ENCODE measurements at regions not wholly inside any gene's neighbourhood (a gene's known extent, or its start where the extent isn't known, plus 50 kb on each side); places are given as distances from the start of the nearest gene placed in this dataset.
"Not testable (repeated sequence)": the region's sequence is repeated elsewhere in the genome, so short reads cannot be mapped to it uniquely, and the experiment has no call there.

GRCh38 chr14:80017795-80018194, 193.5 kb downstream of the DIO2 start:
- Histone ChIP-seq H3K4me2 (no peak overlapping the region), H3K27me3 (no peaks in the 10 kb centered on the region), H3K36me3 (no peaks in the 10 kb centered on the region), H3K9me3 (peaks cover 3% of the 10 kb centered on the region; the same call in 1 of the 2 replicates), H3K27ac (no peak overlapping the region), H3K4me1 (no peaks in the 10 kb centered on the region), H3K4me3 (no peak overlapping the region), H4K20me1 (no peaks in the 10 kb centered on the region), H3K9ac (no peak overlapping the region)
- TF ChIP-seq Cebpa-rat (IDR thresholded peaks at IDR 0.05), result no peak

GRCh38 chr14:80010245-80010644, 201.1 kb downstream of the DIO2 start:
- H3K9me3 ChIP-seq, H3K4me1 ChIP-seq, H3K4me2 ChIP-seq, H3K9ac ChIP-seq, H3K27me3 ChIP-seq, H4K20me1 ChIP-seq, H3K27ac ChIP-seq, H3K4me3 ChIP-seq, H3K36me3 ChIP-seq: not testable (repeated sequence)

- TF ChIP-seq Cebpa-rat (IDR thresholded peaks at IDR 0.05), result no peak
- Histone ChIP-seq H3K36me3 (no peaks in the 10 kb centered on the region), H3K27me3 (no peaks in the 10 kb centered on the region), H4K20me1 (no peaks in the 10 kb centered on the region), H3K4me2 (no peak overlapping the region), H3K9me3 (no peaks in the 10 kb centered on the region), H3K9ac (no peak overlapping the region), H3K4me1 (peaks cover under 1% of the 10 kb centered on the region; the same call in 1 of the 2 replicates), H3K27ac (no peak overlapping the region), H3K4me3 (no peak overlapping the region)
Observed at GRCh38 chr14:80005561-80005960, 205.7 kb downstream of the DIO2 start.

GRCh38 chr14:80004871-80005270, 206.4 kb downstream of the DIO2 start:
- no peak overlapping the region for H3K9ac ChIP-seq
- no peak overlapping the region for H3K4me2 ChIP-seq
- no peak overlapping the region for H3K4me3 ChIP-seq
- no peaks in the 10 kb centered on the region for H4K20me1 ChIP-seq
- no peak for TF ChIP-seq Cebpa-rat (IDR thresholded peaks at IDR 0.05)
- no peak overlapping the region for H3K27ac ChIP-seq
- H3K9me3 ChIP-seq, result no peaks in the 10 kb centered on the region
- H3K4me1 ChIP-seq, result peaks cover 7% of the 10 kb centered on the region; the same call in 1 of the 2 replicates
- H3K27me3 ChIP-seq, result no peaks in the 10 kb centered on the region
- no peaks in the 10 kb centered on the region for H3K36me3 ChIP-seq

GRCh38 chr14:80003138-80003537, 208.2 kb downstream of the DIO2 start:
- peaks cover 7% of the 10 kb centered on the region; the same call in 1 of the 2 replicates for H3K4me1 ChIP-seq
- H3K36me3 ChIP-seq, result no peaks in the 10 kb centered on the region
- H3K27me3 ChIP-seq, result no peaks in the 10 kb centered on the region
- H3K9ac ChIP-seq, result no peak overlapping the region
- H4K20me1 ChIP-seq, result no peaks in the 10 kb centered on the region
- H3K4me3 ChIP-seq, result no peak overlapping the region
- no peak overlapping the region for H3K27ac ChIP-seq
- no peak for TF ChIP-seq Cebpa-rat (IDR thresholded peaks at IDR 0.05)
- peaks cover 4% of the 10 kb centered on the region; the same call in 1 of the 2 replicates for H3K9me3 ChIP-seq
- H3K4me2 ChIP-seq, result no peak overlapping the region

- no peaks in the 10 kb centered on the region for H3K36me3 ChIP-seq
- no peaks in the 10 kb centered on the region for H4K20me1 ChIP-seq
- no peak overlapping the region for H3K9ac ChIP-seq
- no peak overlapping the region for H3K4me2 ChIP-seq
- H3K4me1 ChIP-seq, result peaks cover 14% of the 10 kb centered on the region
- H3K27me3 ChIP-seq, result no peaks in the 10 kb centered on the region
- TF ChIP-seq Cebpa-rat (IDR thresholded peaks at IDR 0.05), result no peak
- no peak overlapping the region for H3K27ac ChIP-seq
- H3K4me3 ChIP-seq, result no peak overlapping the region
- H3K9me3 ChIP-seq, result peaks cover 4% of the 10 kb centered on the region; the same call in 1 of the 2 replicates
Observed at GRCh38 chr14:79997509-79998208, 213.6 kb downstream of the DIO2 start.

- no peak overlapping the region for H3K9ac ChIP-seq
- H3K4me1 ChIP-seq, result peaks cover 8% of the 10 kb centered on the region
- no peak overlapping the region; the same call in 1 of the 2 replicates for H3K27ac ChIP-seq
- H3K4me3 ChIP-seq, result no peak overlapping the region
- H4K20me1 ChIP-seq, result no peaks in the 10 kb centered on the region
- no peaks in the 10 kb centered on the region for H3K36me3 ChIP-seq
- no peak for TF ChIP-seq Cebpa-rat (IDR thresholded peaks at IDR 0.05)
- no peaks in the 10 kb centered on the region for H3K27me3 ChIP-seq
- peak overlapping the region; percentile 14; the same call in 1 of the 2 replicates for H3K4me2 ChIP-seq
- no peaks in the 10 kb centered on the region for H3K9me3 ChIP-seq
Observed at GRCh38 chr14:79992407-79993198, 218.7 kb downstream of the DIO2 start.

- Histone ChIP-seq H3K27me3 (no peaks in the 10 kb centered on the region), H4K20me1 (no peaks in the 10 kb centered on the region), H3K27ac (no peak overlapping the region), H3K9me3 (no peaks in the 10 kb centered on the region), H3K9ac (no peak overlapping the region), H3K4me2 (no peak overlapping the region), H3K4me1 (peaks cover 8% of the 10 kb centered on the region), H3K36me3 (no peaks in the 10 kb centered on the region), H3K4me3 (no peak overlapping the region)
- no peak for TF ChIP-seq Cebpa-rat (IDR thresholded peaks at IDR 0.05)
Observed at GRCh38 chr14:79991866-79992265, 219.4 kb downstream of the DIO2 start.

- no peaks in the 10 kb centered on the region for H3K27me3 ChIP-seq
- H3K4me2 ChIP-seq, result no peak overlapping the region
- TF ChIP-seq Cebpa-rat (IDR thresholded peaks at IDR 0.05), result no peak
- H3K9ac ChIP-seq, result no peak overlapping the region
- H3K4me3 ChIP-seq, result no peak overlapping the region
- no peaks in the 10 kb centered on the region for H3K9me3 ChIP-seq
- no peaks in the 10 kb centered on the region for H4K20me1 ChIP-seq
- no peaks in the 10 kb centered on the region for H3K36me3 ChIP-seq
- peaks cover 8% of the 10 kb centered on the region for H3K4me1 ChIP-seq
- no peak overlapping the region for H3K27ac ChIP-seq
Observed at GRCh38 chr14:79989990-79990389, 221.3 kb downstream of the DIO2 start.

GRCh38 chr14:79986251-79986650, 225.1 kb downstream of the DIO2 start:
- no peaks in the 10 kb centered on the region for H3K36me3 ChIP-seq
- no peak overlapping the region for H3K4me2 ChIP-seq

More at GRCh38 chr14:79986251-79986650, 225.1 kb downstream of the DIO2 start:
- no peaks in the 10 kb centered on the region for H3K4me1 ChIP-seq
- H3K4me3 ChIP-seq, result no peak overlapping the region
- H4K20me1 ChIP-seq, result no peaks in the 10 kb centered on the region
- no peaks in the 10 kb centered on the region for H3K27me3 ChIP-seq
- H3K9ac ChIP-seq, result no peak overlapping the region
- H3K27ac ChIP-seq, result no peak overlapping the region
- TF ChIP-seq Cebpa-rat (IDR thresholded peaks at IDR 0.05), result no peak
- no peaks in the 10 kb centered on the region for H3K9me3 ChIP-seq
